OCI-LY7 (cell line): ENCODE measurements at regions not wholly inside any gene's neighbourhood (a gene's known extent, or its start where the extent isn't known, plus 50 kb on each side); places are given as distances from the start of the nearest gene placed in this dataset.

Source experiments
- EZH2phosphoT487 ChIP-seq: fragments of 200-600 bp; sonication (generic); IDR thresholded peaks from 2 replicates; pipeline ENCODE4 v1.6.1; 2018; ENCODE audit warnings: low read depth, borderline replicate concordance, mild to moderate bottlenecking, mixed run types, antibody characterized with exemption, low read length, moderate library complexity, mixed read lengths
- TF ChIP-seq, protein P1 (sequence below): fragments of 200-600 bp; sonication (generic); conservative IDR thresholded peaks from 2 replicates; pipeline ENCODE4 v1.5.1; 2014; ENCODE audit warnings: mild to moderate bottlenecking, antibody characterized with exemption, low read length, moderate library complexity, mixed read lengths

- TF ChIP-seq, protein P1, sequence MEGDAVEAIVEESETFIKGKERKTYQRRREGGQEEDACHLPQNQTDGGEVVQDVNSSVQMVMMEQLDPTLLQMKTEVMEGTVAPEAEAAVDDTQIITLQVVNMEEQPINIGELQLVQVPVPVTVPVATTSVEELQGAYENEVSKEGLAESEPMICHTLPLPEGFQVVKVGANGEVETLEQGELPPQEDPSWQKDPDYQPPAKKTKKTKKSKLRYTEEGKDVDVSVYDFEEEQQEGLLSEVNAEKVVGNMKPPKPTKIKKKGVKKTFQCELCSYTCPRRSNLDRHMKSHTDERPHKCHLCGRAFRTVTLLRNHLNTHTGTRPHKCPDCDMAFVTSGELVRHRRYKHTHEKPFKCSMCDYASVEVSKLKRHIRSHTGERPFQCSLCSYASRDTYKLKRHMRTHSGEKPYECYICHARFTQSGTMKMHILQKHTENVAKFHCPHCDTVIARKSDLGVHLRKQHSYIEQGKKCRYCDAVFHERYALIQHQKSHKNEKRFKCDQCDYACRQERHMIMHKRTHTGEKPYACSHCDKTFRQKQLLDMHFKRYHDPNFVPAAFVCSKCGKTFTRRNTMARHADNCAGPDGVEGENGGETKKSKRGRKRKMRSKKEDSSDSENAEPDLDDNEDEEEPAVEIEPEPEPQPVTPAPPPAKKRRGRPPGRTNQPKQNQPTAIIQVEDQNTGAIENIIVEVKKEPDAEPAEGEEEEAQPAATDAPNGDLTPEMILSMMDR, result no peak
- TF ChIP-seq EZH2phosphoT487, result no peak
Observed at GRCh38 chr4:24688453-24688852, 104.1 kb upstream of the DHX15 start.
